ENCODE measurements at regions not wholly inside any gene's neighbourhood (a gene's known extent, or its start where the extent isn't known, plus 50 kb on each side); places are given as distances from the start of the nearest gene placed in this dataset.

DNA sequence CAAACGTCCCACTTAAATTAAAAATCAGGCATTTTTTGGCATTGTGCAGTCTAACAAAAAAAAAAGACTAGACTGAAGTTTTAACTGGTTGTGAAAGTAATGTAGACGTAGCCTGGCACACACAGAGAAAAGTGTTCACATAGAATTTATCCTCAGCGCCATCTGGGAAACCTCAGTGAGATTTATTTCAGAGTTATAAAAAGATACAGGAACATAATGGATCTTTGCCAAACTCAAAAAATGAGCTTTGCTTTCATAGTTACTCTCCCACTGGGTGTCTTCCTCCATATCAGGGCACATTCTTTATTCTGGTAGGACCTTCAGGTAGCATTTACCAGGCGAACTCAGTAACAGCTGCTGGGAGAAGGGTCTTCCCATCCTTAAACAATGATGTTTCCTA, 532.4 kb upstream of the SALL3 start:
- H3K27me3 ChIP-seq (ENCODE audit: control insufficient read depth, low read length), result no peaks in the 10 kb centered on the region
- no peaks in the 10 kb centered on the region for H3F3A ChIP-seq (ENCODE audit: control insufficient read depth, insufficient read depth)
- H3K36me3 ChIP-seq (ENCODE audit: control insufficient read depth, low read length), result no peaks in the 10 kb centered on the region
- H3K9me2 ChIP-seq (replicated peaks; ENCODE audit: control insufficient read depth, low read length), result no peaks in the 10 kb centered on the region
- H3K4me2 ChIP-seq (ENCODE audit: low read length), result no peak overlapping the region
- H3K27ac ChIP-seq (ENCODE audit: low read depth, low read length), result no peak overlapping the region
- TF ChIP-seq, protein P1, sequence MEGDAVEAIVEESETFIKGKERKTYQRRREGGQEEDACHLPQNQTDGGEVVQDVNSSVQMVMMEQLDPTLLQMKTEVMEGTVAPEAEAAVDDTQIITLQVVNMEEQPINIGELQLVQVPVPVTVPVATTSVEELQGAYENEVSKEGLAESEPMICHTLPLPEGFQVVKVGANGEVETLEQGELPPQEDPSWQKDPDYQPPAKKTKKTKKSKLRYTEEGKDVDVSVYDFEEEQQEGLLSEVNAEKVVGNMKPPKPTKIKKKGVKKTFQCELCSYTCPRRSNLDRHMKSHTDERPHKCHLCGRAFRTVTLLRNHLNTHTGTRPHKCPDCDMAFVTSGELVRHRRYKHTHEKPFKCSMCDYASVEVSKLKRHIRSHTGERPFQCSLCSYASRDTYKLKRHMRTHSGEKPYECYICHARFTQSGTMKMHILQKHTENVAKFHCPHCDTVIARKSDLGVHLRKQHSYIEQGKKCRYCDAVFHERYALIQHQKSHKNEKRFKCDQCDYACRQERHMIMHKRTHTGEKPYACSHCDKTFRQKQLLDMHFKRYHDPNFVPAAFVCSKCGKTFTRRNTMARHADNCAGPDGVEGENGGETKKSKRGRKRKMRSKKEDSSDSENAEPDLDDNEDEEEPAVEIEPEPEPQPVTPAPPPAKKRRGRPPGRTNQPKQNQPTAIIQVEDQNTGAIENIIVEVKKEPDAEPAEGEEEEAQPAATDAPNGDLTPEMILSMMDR (IDR thresholded peaks at IDR 0.05; ENCODE audit: low read depth, low read length, poor library complexity, severe bottlenecking), result no peak
- TF ChIP-seq EZH2phosphoT487 (IDR thresholded peaks at IDR 0.05; ENCODE audit: borderline replicate concordance, low read length), result no peak
- no peak overlapping the region for H3K4me3 ChIP-seq (ENCODE audit: low read length)
- no peaks in the 10 kb centered on the region for H3K4me1 ChIP-seq (ENCODE audit: control insufficient read depth, low read length)
- no peaks in the 10 kb centered on the region for H4K20me1 ChIP-seq (ENCODE audit: control insufficient read depth, insufficient read depth, low read depth, low read length)
- H3K79me2 ChIP-seq (ENCODE audit: control insufficient read depth, low read length), result no peaks in the 10 kb centered on the region
- H3K9me3 ChIP-seq (ENCODE audit: control insufficient read depth, insufficient read depth, low read length), result peaks cover 11% of the 10 kb centered on the region

GRCh38 chr18:78448106-78448505, 531.5 kb upstream of the SALL3 start:
- Histone ChIP-seq H4K20me1 (ENCODE audit: control insufficient read depth, insufficient read depth, low read depth, low read length) (no peaks in the 10 kb centered on the region), H3K9me3 (ENCODE audit: control insufficient read depth, insufficient read depth, low read length) (peaks cover 11% of the 10 kb centered on the region), H3F3A (ENCODE audit: control insufficient read depth, insufficient read depth) (no peaks in the 10 kb centered on the region), H3K4me1 (ENCODE audit: control insufficient read depth, low read length) (no peaks in the 10 kb centered on the region), H3K9me2 (replicated peaks; ENCODE audit: control insufficient read depth, low read length) (no peaks in the 10 kb centered on the region), H3K27me3 (ENCODE audit: control insufficient read depth, low read length) (no peaks in the 10 kb centered on the region), H3K4me2 (ENCODE audit: low read length) (no peak overlapping the region), H3K27ac (ENCODE audit: low read depth, low read length) (no peak overlapping the region), H3K36me3 (ENCODE audit: control insufficient read depth, low read length) (no peaks in the 10 kb centered on the region), H3K4me3 (ENCODE audit: low read length) (no peak overlapping the region), H3K79me2 (ENCODE audit: control insufficient read depth, low read length) (no peaks in the 10 kb centered on the region)
- TF ChIP-seq EZH2phosphoT487 (IDR thresholded peaks at IDR 0.05; ENCODE audit: borderline replicate concordance, low read length), result no peak
- TF ChIP-seq, protein P1 (IDR thresholded peaks at IDR 0.05; ENCODE audit: low read depth, low read length, poor library complexity, severe bottlenecking), result peak; percentile 15

GRCh38 chr18:78448591-78448990, 531.0 kb upstream of the SALL3 start:
- H3K27ac ChIP-seq (ENCODE audit: low read depth, low read length), result no peak overlapping the region
- H3K4me1 ChIP-seq (ENCODE audit: control insufficient read depth, low read length), result no peaks in the 10 kb centered on the region
- H3K36me3 ChIP-seq (ENCODE audit: control insufficient read depth, low read length), result no peaks in the 10 kb centered on the region
- no peak for TF ChIP-seq EZH2phosphoT487 (IDR thresholded peaks at IDR 0.05; ENCODE audit: borderline replicate concordance, low read length)
- TF ChIP-seq, protein P1 (IDR thresholded peaks at IDR 0.05; ENCODE audit: low read depth, low read length, poor library complexity, severe bottlenecking), result no peak
- H4K20me1 ChIP-seq (ENCODE audit: control insufficient read depth, insufficient read depth, low read depth, low read length), result no peaks in the 10 kb centered on the region
- no peaks in the 10 kb centered on the region for H3K9me2 ChIP-seq (replicated peaks; ENCODE audit: control insufficient read depth, low read length)
- H3K4me2 ChIP-seq (ENCODE audit: low read length), result no peak overlapping the region
- H3K9me3 ChIP-seq (ENCODE audit: control insufficient read depth, insufficient read depth, low read length), result peaks cover 11% of the 10 kb centered on the region
- no peaks in the 10 kb centered on the region for H3K27me3 ChIP-seq (ENCODE audit: control insufficient read depth, low read length)
- no peaks in the 10 kb centered on the region for H3F3A ChIP-seq (ENCODE audit: control insufficient read depth, insufficient read depth)
- no peak overlapping the region for H3K4me3 ChIP-seq (ENCODE audit: low read length)
- H3K79me2 ChIP-seq (ENCODE audit: control insufficient read depth, low read length), result no peaks in the 10 kb centered on the region

GRCh38 chr18:78454221-78454620, 525.4 kb upstream of the SALL3 start:
- H3K9me2 ChIP-seq (replicated peaks; ENCODE audit: control insufficient read depth, low read length), result no peaks in the 10 kb centered on the region
- no peaks in the 10 kb centered on the region for H3F3A ChIP-seq (ENCODE audit: control insufficient read depth, insufficient read depth)
- H3K36me3 ChIP-seq (ENCODE audit: control insufficient read depth, low read length), result no peaks in the 10 kb centered on the region
- no peak overlapping the region for H3K4me2 ChIP-seq (ENCODE audit: low read length)
- H3K79me2 ChIP-seq (ENCODE audit: control insufficient read depth, low read length), result no peaks in the 10 kb centered on the region
- H4K20me1 ChIP-seq (ENCODE audit: control insufficient read depth, insufficient read depth, low read depth, low read length), result no peaks in the 10 kb centered on the region
- H3K4me3 ChIP-seq (ENCODE audit: low read length), result no peak overlapping the region
- TF ChIP-seq, protein P1 (IDR thresholded peaks at IDR 0.05; ENCODE audit: low read depth, low read length, poor library complexity, severe bottlenecking), result no peak
- TF ChIP-seq EZH2phosphoT487 (IDR thresholded peaks at IDR 0.05; ENCODE audit: borderline replicate concordance, low read length), result no peak
- no peak overlapping the region for H3K27ac ChIP-seq (ENCODE audit: low read depth, low read length)
- peaks cover 6% of the 10 kb centered on the region for H3K9me3 ChIP-seq (ENCODE audit: control insufficient read depth, insufficient read depth, low read length)
- no peaks in the 10 kb centered on the region for H3K27me3 ChIP-seq (ENCODE audit: control insufficient read depth, low read length)
- no peaks in the 10 kb centered on the region for H3K4me1 ChIP-seq (ENCODE audit: control insufficient read depth, low read length)
